Esophagus squamous epithelium (tissue), 5 donors: ENCODE measurements at regions not wholly inside any gene's neighbourhood (a gene's known extent, or its start where the extent isn't known, plus 50 kb on each side); places are given as distances from the start of the nearest gene placed in this dataset.

ENCODE experiments used
- DNase-seq: peaks from one replicate; lab custom pipeline; 2025; lab: John Stamatoyannopoulos, UW
- H3K27ac ChIP-seq, 4 donors: fragments of 200-600 bp; sonication (generic); one replicate each; pipeline ENCODE4 v1.5.1; 2016 to 2019; ENCODE audit warnings: mild to moderate bottlenecking in 1 of 4
- H3K27me3 ChIP-seq, 4 donors: fragments of 200-600 bp; sonication (generic); 1 replicate in 3 of 4; 2 replicates in 1 of 4; pipeline versions ENCODE4 v1.5.1 to v1.6.0; 2017 to 2021; ENCODE audit warnings: antibody characterized with exemption in 1 of 4
- H3K36me3 ChIP-seq, 3 donors: fragments of 200-600 bp; sonication (generic); one replicate each; pipeline ENCODE4 v1.5.1; 2016 to 2019
- H3K4me1 ChIP-seq, 3 donors: fragments of 200-600 bp; sonication (generic); one replicate each; pipeline ENCODE4 v1.5.1; 2017 to 2019
- H3K4me3 ChIP-seq, 4 donors: fragments of 200-600 bp; sonication (generic); 1 replicate in 3 of 4; 2 replicates in 1 of 4; pipeline ENCODE4 v1.5.1; 2016 to 2019; ENCODE audit warnings: mild to moderate bottlenecking in 2 of 4, moderate library complexity in 1 of 4
- H3K9me3 ChIP-seq, 3 donors: fragments of 200-600 bp; sonication (generic); one replicate each; pipeline ENCODE4 v1.5.1; 2016 to 2019
- CTCF ChIP-seq, 6 experiments: fragments of 450-650 bp in 4 of 6; fragments of 200-600 bp in 2 of 6; sonication (generic) in 2 of 6; IDR thresholded peaks; one replicate each; pipeline ENCODE4 v1.5.1; 2016 to 2019; ENCODE audit warnings: antibody characterized with exemption in 6 of 6, mild to moderate bottlenecking in 4 of 6, moderate library complexity in 4 of 6
- POLR2A ChIP-seq, 4 donors: fragments of 450-650 bp; IDR thresholded peaks; one replicate each; pipeline ENCODE4 v1.6.1; 2017; ENCODE audit warnings: antibody characterized with exemption in 4 of 4, mild to moderate bottlenecking in 4 of 4, moderate library complexity in 3 of 4
- WGBS, 2 donors: methylation state at CpG; one replicate each; pipeline ENCODE4 v1.1.5; 2018; 5-methylcytosine and 5-hydroxymethylcytosine counted together
- intact Hi-C: fragments of 100-400 bp; cut with DNase I; formaldehyde crosslinking; loops from one replicate; pipeline ENCODE4 v1.15.0; 2022
- donor health status: DM: yes; HTN: yes; CAD: no.

- Histone ChIP-seq H3K9me3 (no peaks in the 10 kb centered on the region), H3K4me1 (no peaks in the 10 kb centered on the region), H3K4me3 (no peak overlapping the region), H3K27me3 (no peaks in the 10 kb centered on the region), H3K27ac (no peak overlapping the region), H3K36me3 (no peaks in the 10 kb centered on the region)
- 83 to 85% methylated on average over 7 of the region's 7 CpGs for WGBS, 2 donors
- no peak for TF ChIP-seq POLR2A (IDR thresholded peaks at IDR 0.05)
- no peak for TF ChIP-seq CTCF (IDR thresholded peaks at IDR 0.05)
- intact Hi-C loops: no loop called here
- DNase-seq: no peak
These were observed 223.1 kb upstream of the PLXNA2 start for GRCh38 chr1:208467151-208467780.

- WGBS, 2 donors: 35 to 42% methylated on average over 4 of the region's 4 CpGs
- peaks cover 0 to 21% (median 0%) of the 10 kb centered on the region in 3 donors for H3K4me1 ChIP-seq
- TF ChIP-seq POLR2A (IDR thresholded peaks at IDR 0.05): no peak
- no peak for TF ChIP-seq CTCF (IDR thresholded peaks at IDR 0.05)
- H3K36me3 ChIP-seq: no peaks in the 10 kb centered on the region
- intact Hi-C loops: no loop called here
- H3K27ac ChIP-seq: no peak overlapping the region
- no peaks in the 10 kb centered on the region for H3K9me3 ChIP-seq
- no peak for DNase-seq
- no peak overlapping the region for H3K4me3 ChIP-seq
- H3K27me3 ChIP-seq: peaks cover 0 to 8% (median 0%) of the 10 kb centered on the region in 4 donors
These were observed 231.3 kb upstream of the PLXNA2 start for GRCh38 chr1:208475449-208475848.

DNA sequence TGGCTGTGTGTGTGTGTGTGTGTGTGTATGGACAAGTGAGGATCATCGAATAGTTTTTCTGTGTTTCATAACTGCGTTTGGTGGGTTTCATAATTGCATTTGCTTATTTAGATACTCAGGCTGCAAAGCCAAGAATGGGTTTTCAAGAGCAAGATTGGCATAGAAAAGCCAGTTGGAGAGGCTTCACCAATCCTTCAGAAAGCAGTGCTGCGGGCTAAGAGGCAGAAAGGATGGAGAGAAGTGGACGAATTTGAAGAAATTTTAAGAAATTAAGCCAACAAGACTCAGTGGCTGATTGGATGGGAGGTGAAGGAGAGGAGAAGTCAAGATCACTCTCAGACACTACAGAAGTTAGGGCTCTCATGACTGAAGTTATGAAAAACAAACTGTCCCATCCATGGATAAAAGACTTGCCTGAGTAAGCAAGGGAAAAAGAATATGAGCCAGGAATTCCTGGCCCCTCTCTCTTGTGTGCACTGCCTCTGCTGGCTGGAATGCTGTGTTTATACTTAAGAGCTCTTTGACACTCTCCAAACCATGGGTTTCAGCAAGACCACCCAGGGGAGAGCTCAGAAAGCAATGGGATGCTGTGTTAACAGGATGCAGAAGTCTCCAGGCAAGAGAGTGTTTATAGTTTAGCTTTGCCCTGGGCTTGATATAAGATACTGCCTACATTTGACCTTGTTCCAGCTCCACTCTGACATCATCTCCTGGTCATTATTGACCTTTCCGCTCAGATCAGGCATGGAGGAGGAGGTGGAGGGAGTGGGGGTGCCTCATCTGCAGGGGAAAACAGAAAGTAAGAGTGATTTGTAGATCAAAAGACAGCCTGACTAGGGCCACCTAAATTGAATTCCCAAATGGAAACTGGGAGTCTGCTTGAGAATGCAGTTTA, 232.0 kb upstream of the PLXNA2 start:
- intact Hi-C loops: no loop called here
- 63 to 74% methylated on average over 5 of the region's 5 CpGs for WGBS, 2 donors
- Histone ChIP-seq H3K4me3 (no peak overlapping the region), H3K27ac (no peak overlapping the region), H3K36me3 (no peaks in the 10 kb centered on the region), H3K4me1 (peaks cover 0 to 21% (median 0%) of the 10 kb centered on the region in 3 donors), H3K27me3 (peaks cover 0 to 8% (median 0%) of the 10 kb centered on the region in 4 donors), H3K9me3 (no peaks in the 10 kb centered on the region)
- no peak for DNase-seq
- no peak for TF ChIP-seq CTCF (IDR thresholded peaks at IDR 0.05)
- TF ChIP-seq POLR2A (IDR thresholded peaks at IDR 0.05): no peak

GRCh38 chr1:208476846-208477170, 232.6 kb upstream of the PLXNA2 start:
- TF ChIP-seq CTCF (IDR thresholded peaks at IDR 0.05) (no peak), POLR2A (IDR thresholded peaks at IDR 0.05) (no peak)
- intact Hi-C loops: no loop called here
- no peaks in the 10 kb centered on the region for H3K36me3 ChIP-seq
- H3K27ac ChIP-seq: no peak overlapping the region
- H3K27me3 ChIP-seq: peaks cover 0 to 8% (median 0%) of the 10 kb centered on the region in 4 donors
- no peaks in the 10 kb centered on the region for H3K9me3 ChIP-seq
- 39 to 40% methylated on average over 2 of the region's 2 CpGs for WGBS, 2 donors
- H3K4me1 ChIP-seq: peaks cover 0 to 21% (median 0%) of the 10 kb centered on the region in 3 donors
- DNase-seq: no peak
- H3K4me3 ChIP-seq: no peak overlapping the region

DNA sequence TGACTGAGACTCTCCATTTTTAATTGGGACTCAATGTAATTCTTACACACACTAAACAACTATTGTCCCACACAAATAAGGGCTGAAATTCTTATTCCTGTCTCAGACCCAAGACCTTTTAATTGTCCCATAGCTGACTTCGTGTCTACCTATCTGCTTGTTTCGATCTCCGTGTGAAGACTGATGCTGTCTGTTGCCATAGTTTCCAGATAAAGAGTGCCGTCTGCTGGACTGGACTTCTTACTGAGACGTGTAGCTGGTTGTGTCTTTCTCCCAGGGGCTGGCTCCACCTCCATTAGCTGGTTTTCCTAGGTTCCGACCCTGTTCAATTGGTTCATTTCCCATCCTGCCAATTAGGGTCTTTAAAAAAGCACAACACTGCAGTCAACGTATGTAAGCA, 235.3 kb upstream of the PLXNA2 start:
- Histone ChIP-seq H3K27me3 (peaks cover 0 to 8% (median 0%) of the 10 kb centered on the region in 4 donors), H3K4me3 (no peak overlapping the region), H3K9me3 (no peaks in the 10 kb centered on the region), H3K36me3 (no peaks in the 10 kb centered on the region), H3K4me1 (peaks cover 0 to 21% (median 0%) of the 10 kb centered on the region in 3 donors), H3K27ac (no peak overlapping the region)
- intact Hi-C loops: no loop called here
- DNase-seq: no peak
- 59 to 67% methylated on average over 7 of the region's 7 CpGs for WGBS, 2 donors
- TF ChIP-seq CTCF (IDR thresholded peaks at IDR 0.05) (no peak), POLR2A (IDR thresholded peaks at IDR 0.05) (no peak)
